H9 (cell line): ENCODE measurements at regions not wholly inside any gene's neighbourhood (a gene's known extent, or its start where the extent isn't known, plus 50 kb on each side); places are given as distances from the start of the nearest gene placed in this dataset.
A peak's percentile ranks its signal among the peaks of the same experiment; 100 is the strongest.

Source experiments
- DNase-seq: peaks from one replicate; pipeline ENCODE4 v3.0.0-alpha.2; 2017
- H2AFZ ChIP-seq: one replicate; pipeline ENCODE4 v1.6.1; 2013; ENCODE audit warnings: mild to moderate bottlenecking, low read length, control low read depth, moderate library complexity
- H2AK5ac ChIP-seq: 2 replicates; pipeline ENCODE4 v1.6.1; 2013; ENCODE audit warnings: low read length, control low read depth, mixed read lengths; ENCODE audit not compliant: insufficient read length
- H2BK120ac ChIP-seq: one replicate; pipeline ENCODE4 v1.6.1; 2013; ENCODE audit warnings: low read depth, mild to moderate bottlenecking, low read length, control low read depth, inconsistent platforms; ENCODE audit not compliant: poor library complexity, severe bottlenecking
- H2BK12ac ChIP-seq: 2 replicates; pipeline ENCODE4 v1.6.1; 2013; ENCODE audit warnings: low read length, control low read depth, mixed read lengths, low read depth; ENCODE audit not compliant: insufficient read length
- H2BK15ac ChIP-seq: 2 replicates; pipeline ENCODE4 v1.6.1; 2013; ENCODE audit warnings: low read depth, low read length, control low read depth
- H2BK20ac ChIP-seq: one replicate; pipeline ENCODE4 v1.6.1; 2013; ENCODE audit warnings: low read depth, mild to moderate bottlenecking, low read length, control low read depth, inconsistent platforms; ENCODE audit not compliant: poor library complexity, severe bottlenecking
- H2BK5ac ChIP-seq: 2 replicates; pipeline ENCODE4 v1.6.1; 2013; ENCODE audit warnings: low read length, control low read depth, mixed read lengths; ENCODE audit not compliant: insufficient read length
- H3K14ac ChIP-seq: 2 replicates; pipeline ENCODE4 v1.6.1; 2013; ENCODE audit warnings: low read length, control low read depth; ENCODE audit not compliant: insufficient read depth
- H3K18ac ChIP-seq: 2 replicates; pipeline ENCODE4 v1.6.1; 2013; ENCODE audit warnings: low read depth, mild to moderate bottlenecking, mixed read lengths, low read length, control low read depth; ENCODE audit not compliant: insufficient read length
- H3K23ac ChIP-seq: 2 replicates; pipeline ENCODE4 v1.6.1; 2013; ENCODE audit warnings: low read length, control low read depth, mixed read lengths, low read depth; ENCODE audit not compliant: insufficient read length
- H3K23me2 ChIP-seq: 2 replicates; pipeline ENCODE4 v1.6.1; 2013; ENCODE audit warnings: low read depth, mild to moderate bottlenecking, mixed read lengths, low read length, control low read depth; ENCODE audit not compliant: insufficient read length, poor library complexity, severe bottlenecking
- H3K27ac ChIP-seq: 2 replicates; pipeline ENCODE4 v1.5.1; 2013; ENCODE audit warnings: low read length, control low read depth, mixed read lengths, low read depth; ENCODE audit not compliant: insufficient read length
- H3K27me3 ChIP-seq: 2 replicates; pipeline ENCODE4 v1.6.1; 2013; ENCODE audit warnings: low read length, control low read depth, inconsistent platforms; ENCODE audit not compliant: insufficient read depth
- H3K4ac ChIP-seq: 2 replicates; pipeline ENCODE4 v1.6.1; 2013; ENCODE audit warnings: low read depth, mild to moderate bottlenecking, control low read depth, inconsistent platforms, low read length, moderate library complexity
- H3K4me1 ChIP-seq: 2 replicates; pipeline ENCODE4 v1.6.1; 2013; ENCODE audit warnings: low read length, control low read depth, inconsistent platforms; ENCODE audit not compliant: insufficient read depth
- H3K4me2 ChIP-seq: 2 replicates; pipeline ENCODE4 v1.6.1; 2013; ENCODE audit warnings: low read length, control low read depth, mixed read lengths; ENCODE audit not compliant: insufficient read length, insufficient read depth
- H3K56ac ChIP-seq: 2 replicates; pipeline ENCODE4 v1.6.1; 2013; ENCODE audit warnings: low read depth, mild to moderate bottlenecking, mixed read lengths, low read length, control low read depth; ENCODE audit not compliant: insufficient read length
- H3K79me1 ChIP-seq: 2 replicates; pipeline ENCODE4 v1.6.1; 2013; ENCODE audit warnings: low read depth, mild to moderate bottlenecking, moderate library complexity, low read length, control low read depth, inconsistent platforms; ENCODE audit not compliant: insufficient read depth, poor library complexity, severe bottlenecking
- H3K79me2 ChIP-seq: 2 replicates; pipeline ENCODE4 v1.6.1; 2013; ENCODE audit warnings: low read length, control low read depth, inconsistent platforms; ENCODE audit not compliant: insufficient read depth
- H3K9ac ChIP-seq: 2 replicates; pipeline ENCODE4 v1.6.1; 2013; ENCODE audit warnings: low read length, control low read depth, mixed read lengths; ENCODE audit not compliant: insufficient read length; ENCODE audit errors: extremely low read depth
- H3K9me3 ChIP-seq: one replicate; pipeline ENCODE4 v1.6.1; 2013; ENCODE audit warnings: low read depth, low read length, inconsistent platforms; ENCODE audit not compliant: control insufficient read depth
- H3T11ph ChIP-seq: one replicate; pipeline ENCODE4 v1.6.1; 2013; ENCODE audit warnings: mild to moderate bottlenecking, low read length, control low read depth, inconsistent platforms
- H4K20me1 ChIP-seq: one replicate; pipeline ENCODE4 v1.6.1; 2013; ENCODE audit not compliant: control insufficient read depth, insufficient read length, insufficient read depth
- H4K5ac ChIP-seq: 2 replicates; pipeline ENCODE4 v1.6.1; 2013; ENCODE audit warnings: low read depth, mild to moderate bottlenecking, mixed read lengths, low read length, control low read depth; ENCODE audit not compliant: insufficient read length
- H4K8ac ChIP-seq: replicated peaks from 2 replicates; pipeline ENCODE4 v1.6.1; 2013; ENCODE audit warnings: low read length, control low read depth, mixed read lengths, low read depth; ENCODE audit not compliant: insufficient read length
- H4K91ac ChIP-seq: 2 replicates; pipeline ENCODE4 v1.6.1; 2013; ENCODE audit warnings: low read depth, mild to moderate bottlenecking, moderate library complexity, mixed read lengths, low read length, control low read depth; ENCODE audit not compliant: insufficient read length
- H3K27ac Mint-ChIP-seq, 3 experiments: 2 replicates in 2 of 3; 3 replicates in 1 of 3; pipeline ENCODE4 v1.8.0; 2020 to 2021; ENCODE audit warnings: mixed read lengths in 3 of 3, mild to moderate bottlenecking in 1 of 3, moderate library complexity in 1 of 3
- H3K27me3 Mint-ChIP-seq: 2 replicates; pipeline ENCODE4 v1.8.0; 2021; ENCODE audit warnings: low read depth, mild to moderate bottlenecking, moderate library complexity, mixed read lengths
- H3K36me3 Mint-ChIP-seq, 3 experiments: 2 replicates in 2 of 3; 3 replicates in 1 of 3; pipeline ENCODE4 v1.8.0; 2020 to 2021; ENCODE audit warnings: low read depth in 3 of 3, mixed read lengths in 3 of 3; ENCODE audit not compliant: insufficient read depth in 1 of 3
- H3K4me1 Mint-ChIP-seq, 2 experiments: 2 replicates each; pipeline ENCODE4 v1.8.0; 2020; ENCODE audit warnings: mixed read lengths in 2 of 2
- H3K4me3 Mint-ChIP-seq, 2 experiments: 2 replicates in 1 of 2; 3 replicates in 1 of 2; pipeline ENCODE4 v1.8.0; 2020 to 2021; ENCODE audit warnings: mild to moderate bottlenecking in 2 of 2, mixed read lengths in 2 of 2, moderate library complexity in 1 of 2
- H3K9me3 Mint-ChIP-seq, 2 experiments: 2 replicates in 1 of 2; 3 replicates in 1 of 2; pipeline ENCODE4 v1.8.0; 2020; ENCODE audit warnings: mild to moderate bottlenecking in 2 of 2, mixed read lengths in 2 of 2, moderate library complexity in 1 of 2
- WGBS: extraction: QIAGEN DNeasy Blood & Tissue Kit; methylation state at CpG from one replicate; pipeline ENCODE4 v1.1.7; 2013; ENCODE audit warnings: missing lambda C conversion rate, low lambda C conversion rate, mixed read lengths; ENCODE audit not compliant: insufficient read length; ENCODE audit errors: extremely low coverage; 5-methylcytosine and 5-hydroxymethylcytosine counted together
- TF ChIP-seq, protein P1 (sequence below): fragments of 200-600 bp; sonication (generic); conservative IDR thresholded peaks from 3 replicates; pipeline ENCODE4 v1.8.0; 2021; ENCODE audit warnings: antibody characterized with exemption, mild to moderate bottlenecking

DNA sequence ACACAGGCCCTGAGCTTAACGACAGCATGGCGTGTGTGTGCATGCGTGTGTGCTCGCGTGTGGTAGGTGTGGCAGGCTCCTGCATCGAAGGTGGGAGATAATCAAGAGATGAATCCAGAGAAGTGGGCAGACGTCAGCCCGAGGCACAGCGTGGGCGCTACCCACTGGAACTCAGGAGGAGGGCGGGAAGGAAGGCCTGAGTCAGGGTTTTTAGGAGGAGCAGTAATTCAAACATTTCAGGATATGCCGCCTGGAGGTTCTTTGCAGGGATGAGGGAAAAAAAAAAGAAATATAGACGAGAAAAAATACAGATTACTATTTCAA is 66.3 kb upstream of the STX18 start:
- H2BK12ac ChIP-seq, result no peak overlapping the region
- H2BK120ac ChIP-seq, result no peak overlapping the region
- H3K4ac ChIP-seq, result no peak overlapping the region
- H3K23ac ChIP-seq, result no peak overlapping the region
- H4K91ac ChIP-seq, result no peak overlapping the region
- 0 out of 5 replicates have a peak overlapping the region, but pooled peaks of 1 of the 2 experiments have one; percentile 2 for H3K4me3 Mint-ChIP-seq
- H3K79me1 ChIP-seq, result no peaks in the 10 kb centered on the region
- H2AFZ ChIP-seq, result no peak overlapping the region
- no peak for DNase-seq
- H3K14ac ChIP-seq, result no peak overlapping the region; the same call in 1 of the 2 replicates
- no peaks in the 10 kb centered on the region for H3K79me2 ChIP-seq
- H2BK15ac ChIP-seq, result no peak overlapping the region
- no peaks in the 10 kb centered on the region; the same call in 1 of the 2 replicates for H3K27me3 ChIP-seq
- no peak overlapping the region for H3K56ac ChIP-seq
- no peaks in the 10 kb centered on the region for H4K20me1 ChIP-seq
- no peak overlapping the region for H3K18ac ChIP-seq
- no peak overlapping the region; a peak in 1 of 7 replicates for H3K27ac Mint-ChIP-seq
- TF ChIP-seq, protein P1, sequence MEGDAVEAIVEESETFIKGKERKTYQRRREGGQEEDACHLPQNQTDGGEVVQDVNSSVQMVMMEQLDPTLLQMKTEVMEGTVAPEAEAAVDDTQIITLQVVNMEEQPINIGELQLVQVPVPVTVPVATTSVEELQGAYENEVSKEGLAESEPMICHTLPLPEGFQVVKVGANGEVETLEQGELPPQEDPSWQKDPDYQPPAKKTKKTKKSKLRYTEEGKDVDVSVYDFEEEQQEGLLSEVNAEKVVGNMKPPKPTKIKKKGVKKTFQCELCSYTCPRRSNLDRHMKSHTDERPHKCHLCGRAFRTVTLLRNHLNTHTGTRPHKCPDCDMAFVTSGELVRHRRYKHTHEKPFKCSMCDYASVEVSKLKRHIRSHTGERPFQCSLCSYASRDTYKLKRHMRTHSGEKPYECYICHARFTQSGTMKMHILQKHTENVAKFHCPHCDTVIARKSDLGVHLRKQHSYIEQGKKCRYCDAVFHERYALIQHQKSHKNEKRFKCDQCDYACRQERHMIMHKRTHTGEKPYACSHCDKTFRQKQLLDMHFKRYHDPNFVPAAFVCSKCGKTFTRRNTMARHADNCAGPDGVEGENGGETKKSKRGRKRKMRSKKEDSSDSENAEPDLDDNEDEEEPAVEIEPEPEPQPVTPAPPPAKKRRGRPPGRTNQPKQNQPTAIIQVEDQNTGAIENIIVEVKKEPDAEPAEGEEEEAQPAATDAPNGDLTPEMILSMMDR, result no peak
- H4K8ac ChIP-seq, result no peak overlapping the region
- H3K27ac ChIP-seq, result no peak overlapping the region
- no peak overlapping the region for H3K9ac ChIP-seq
- H3K4me2 ChIP-seq, result no peak overlapping the region
- peaks cover 0 to 4% (median 0%) of the 10 kb centered on the region in 3 experiments; a peak in 3 of 7 replicates for H3K36me3 Mint-ChIP-seq
- no peak overlapping the region for H2AK5ac ChIP-seq
- no peaks in the 10 kb centered on the region for H3K9me3 Mint-ChIP-seq
- H3K27me3 Mint-ChIP-seq, result peaks cover 15% of the 10 kb centered on the region
- H3T11ph ChIP-seq, result no peak overlapping the region
- H2BK5ac ChIP-seq, result no peak overlapping the region
- no peaks in the 10 kb centered on the region for H3K9me3 ChIP-seq
- H2BK20ac ChIP-seq, result no peak overlapping the region
- H3K4me1 Mint-ChIP-seq, result peaks cover 29 to 44% of the 10 kb centered on the region in 2 experiments
- peaks cover 2% of the 10 kb centered on the region; the same call in 1 of the 2 replicates for H3K4me1 ChIP-seq
- no peaks in the 10 kb centered on the region for H3K23me2 ChIP-seq
- H4K5ac ChIP-seq, result no peak overlapping the region
- no CpG with 5 or more reads among the region's 13 CpGs for WGBS
